Epithelial cell of esophagus (primary cell): ENCODE measurements at regions not wholly inside any gene's neighbourhood (a gene's known extent, or its start where the extent isn't known, plus 50 kb on each side); places are given as distances from the start of the nearest gene placed in this dataset.

Experiments used
- DNase-seq: peaks from one replicate; pipeline ENCODE4 v3.0.0; 2010; ENCODE audit warnings: low read depth
- H3K4me3 ChIP-seq: 2 replicates; pipeline ENCODE4 v1.5.1; 2011; ENCODE audit warnings: mild to moderate bottlenecking, low read length, control low read depth
- TF ChIP-seq, protein P1 (sequence below): IDR thresholded peaks from 2 replicates; pipeline ENCODE4 v1.5.1; 2011; ENCODE audit warnings: low read depth, mild to moderate bottlenecking, low read length, control low read depth, inconsistent platforms; ENCODE audit not compliant: insufficient read depth; ENCODE audit errors: missing control alignments

DNA sequence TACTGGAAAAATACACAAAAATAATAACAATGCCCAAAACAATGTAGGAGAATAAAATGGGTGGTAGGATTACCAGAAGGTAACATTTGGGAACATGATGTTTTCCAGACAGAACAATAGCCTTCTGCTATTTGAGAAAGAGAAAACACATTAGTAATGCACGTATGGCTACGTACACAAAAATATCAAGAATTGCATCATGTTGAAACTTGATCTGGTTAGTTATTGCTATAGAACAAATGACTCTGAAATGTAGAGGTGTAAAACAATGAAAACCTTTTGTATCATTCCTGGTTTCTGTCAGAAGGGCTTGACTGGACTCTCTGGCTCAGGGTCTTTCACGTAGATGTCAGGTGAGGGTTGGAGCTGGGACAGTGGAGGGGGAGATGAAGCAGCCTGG is 1040.0 kb downstream of the FAT4 start:
- peak; percentile 79 for DNase-seq
- H3K4me3 ChIP-seq: no peak overlapping the region
- TF ChIP-seq, protein P1, sequence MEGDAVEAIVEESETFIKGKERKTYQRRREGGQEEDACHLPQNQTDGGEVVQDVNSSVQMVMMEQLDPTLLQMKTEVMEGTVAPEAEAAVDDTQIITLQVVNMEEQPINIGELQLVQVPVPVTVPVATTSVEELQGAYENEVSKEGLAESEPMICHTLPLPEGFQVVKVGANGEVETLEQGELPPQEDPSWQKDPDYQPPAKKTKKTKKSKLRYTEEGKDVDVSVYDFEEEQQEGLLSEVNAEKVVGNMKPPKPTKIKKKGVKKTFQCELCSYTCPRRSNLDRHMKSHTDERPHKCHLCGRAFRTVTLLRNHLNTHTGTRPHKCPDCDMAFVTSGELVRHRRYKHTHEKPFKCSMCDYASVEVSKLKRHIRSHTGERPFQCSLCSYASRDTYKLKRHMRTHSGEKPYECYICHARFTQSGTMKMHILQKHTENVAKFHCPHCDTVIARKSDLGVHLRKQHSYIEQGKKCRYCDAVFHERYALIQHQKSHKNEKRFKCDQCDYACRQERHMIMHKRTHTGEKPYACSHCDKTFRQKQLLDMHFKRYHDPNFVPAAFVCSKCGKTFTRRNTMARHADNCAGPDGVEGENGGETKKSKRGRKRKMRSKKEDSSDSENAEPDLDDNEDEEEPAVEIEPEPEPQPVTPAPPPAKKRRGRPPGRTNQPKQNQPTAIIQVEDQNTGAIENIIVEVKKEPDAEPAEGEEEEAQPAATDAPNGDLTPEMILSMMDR: no peak

DNA sequence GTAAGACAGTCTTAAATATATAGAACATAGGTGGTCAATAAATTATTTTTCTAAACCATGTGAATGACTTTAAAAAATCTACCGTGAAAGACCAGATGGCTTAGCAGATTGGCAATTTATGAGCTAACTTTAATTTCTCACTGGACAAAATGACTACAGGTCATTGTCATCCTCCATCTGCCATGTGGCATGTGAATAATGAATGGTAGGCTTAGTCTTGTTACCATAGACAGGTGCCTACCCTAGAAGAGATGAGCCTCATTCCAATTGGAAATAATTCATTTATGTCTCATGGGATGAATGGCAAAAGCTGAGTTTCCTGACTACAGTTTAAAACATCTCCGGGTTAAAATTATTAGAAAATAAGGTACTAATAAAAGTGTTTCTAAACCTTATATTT is 1043.3 kb downstream of the FAT4 start:
- TF ChIP-seq, protein P1: no peak
- no peak overlapping the region for H3K4me3 ChIP-seq
- no peak for DNase-seq

DNA sequence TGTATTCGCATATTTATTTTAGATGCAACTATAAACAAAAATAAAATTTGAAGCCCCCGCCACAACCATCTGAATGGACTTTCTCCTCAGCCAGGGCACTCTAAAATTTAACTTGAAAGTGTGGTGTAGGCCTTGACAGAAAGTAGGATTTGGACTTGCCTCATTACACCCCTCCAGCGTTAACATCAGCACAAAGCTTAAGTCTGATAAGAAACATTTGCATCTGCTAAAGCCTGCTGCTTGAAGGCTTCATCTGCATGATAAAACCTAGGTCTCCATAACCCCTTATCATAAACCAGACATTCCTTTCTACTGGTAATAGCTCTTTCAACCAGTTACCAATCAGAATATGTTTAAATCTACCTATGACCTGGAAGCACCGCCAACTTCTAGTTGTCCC is 1046.5 kb downstream of the FAT4 start:
- H3K4me3 ChIP-seq: no peak overlapping the region
- TF ChIP-seq, protein P1: no peak
- DNase-seq: no peak

DNA sequence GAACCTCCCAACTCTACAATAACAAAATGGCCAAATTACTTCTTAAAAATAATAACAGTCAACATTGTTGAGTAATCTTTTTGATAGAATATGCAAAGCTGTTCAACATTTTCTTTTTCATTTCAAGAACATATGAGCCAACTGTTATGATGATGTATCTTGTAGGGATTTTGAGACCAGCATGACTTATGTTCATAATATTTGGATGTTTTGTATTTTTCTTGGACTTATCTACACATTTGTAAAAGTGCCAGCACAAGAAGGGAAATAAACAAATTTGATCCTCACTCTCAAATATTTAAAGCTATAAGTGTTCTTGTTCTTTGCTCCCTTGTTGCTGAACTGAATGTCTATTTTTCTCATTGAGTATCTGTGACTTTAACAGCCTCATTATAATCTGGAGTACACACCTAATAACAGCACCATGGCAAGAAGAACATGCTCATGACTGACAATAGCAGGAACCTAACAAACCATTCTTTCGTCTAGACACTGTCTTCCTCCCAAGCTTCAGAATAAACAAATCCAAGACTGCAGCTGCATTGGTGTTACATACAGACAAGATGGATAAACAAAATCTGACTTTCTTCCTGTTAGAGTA is 1049.7 kb downstream of the FAT4 start:
- TF ChIP-seq, protein P1: no peak
- no peak overlapping the region for H3K4me3 ChIP-seq
- no peak for DNase-seq

DNA sequence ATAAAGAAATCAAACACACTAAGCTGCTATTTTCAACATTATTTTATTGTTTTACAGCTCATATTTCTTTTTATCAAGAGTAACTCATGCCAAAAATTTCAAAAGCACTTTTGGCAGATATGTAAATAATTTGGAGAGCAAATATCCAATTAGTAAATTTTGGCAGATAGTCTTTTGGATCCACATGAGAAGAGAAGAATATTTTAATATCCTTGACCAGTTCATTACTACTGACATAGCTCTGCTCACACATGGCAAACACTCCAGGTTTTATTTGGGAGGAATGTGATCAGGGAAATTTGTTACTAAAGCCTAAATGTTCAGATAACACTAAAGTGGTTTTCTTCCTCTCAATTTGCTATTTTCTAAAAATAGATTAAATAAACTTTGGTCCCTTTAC is 1054.3 kb downstream of the FAT4 start:
- TF ChIP-seq, protein P1: no peak
- no peak for DNase-seq
- H3K4me3 ChIP-seq: no peak overlapping the region

DNA sequence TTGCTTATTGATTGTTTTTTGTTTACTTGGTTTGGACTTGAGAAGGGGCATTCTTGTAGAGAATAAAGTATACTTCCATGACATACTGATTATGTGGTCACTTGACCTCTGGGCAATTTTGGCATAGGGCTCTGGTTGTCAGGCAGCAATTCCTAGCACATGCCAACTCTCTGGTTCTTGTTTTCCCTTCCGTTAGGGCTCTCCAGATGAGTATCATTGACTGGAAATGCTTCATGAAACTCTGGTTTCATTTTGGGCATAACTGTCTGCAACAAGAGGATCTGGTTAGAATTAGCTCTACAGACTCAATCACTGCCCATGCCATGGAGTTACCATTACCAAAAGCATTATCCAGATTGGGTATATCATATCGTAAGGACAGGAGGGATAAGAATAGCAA is 1057.9 kb downstream of the FAT4 start:
- DNase-seq: no peak
- TF ChIP-seq, protein P1: no peak
- H3K4me3 ChIP-seq: no peak overlapping the region

DNA sequence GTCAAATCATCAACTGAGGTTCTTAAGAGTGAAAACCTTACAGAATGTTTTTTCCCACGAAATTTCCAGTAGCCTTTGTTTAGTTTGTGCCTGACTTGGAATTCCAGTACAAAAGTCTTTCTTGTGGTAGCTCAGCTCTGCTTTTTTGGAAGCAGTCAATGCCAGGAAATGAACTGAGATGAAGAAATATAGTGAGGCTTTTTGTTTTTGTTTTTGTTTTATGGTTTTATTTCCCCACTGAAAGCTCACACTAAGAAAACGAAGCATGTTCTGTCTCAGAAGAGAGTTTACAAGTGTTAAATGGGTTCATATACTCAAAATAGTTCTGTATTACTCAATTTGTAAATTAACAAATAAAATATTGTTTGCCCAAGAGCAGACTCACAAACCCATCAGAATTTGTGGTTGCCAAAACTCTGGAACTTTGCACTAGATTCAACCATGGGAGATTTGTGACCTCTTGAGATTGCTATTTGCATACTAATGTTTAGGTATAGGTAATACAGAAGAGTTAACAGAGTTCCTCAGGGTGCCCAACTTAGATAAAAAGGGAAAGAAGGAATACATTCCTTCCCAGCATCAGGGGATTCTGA is 1060.8 kb downstream of the FAT4 start:
- H3K4me3 ChIP-seq: no peak overlapping the region
- no peak for DNase-seq
- TF ChIP-seq, protein P1: no peak
